Ovary (tissue), 3 donors: ENCODE measurements at regions not wholly inside any gene's neighbourhood (a gene's known extent, or its start where the extent isn't known, plus 50 kb on each side); places are given as distances from the start of the nearest gene placed in this dataset.

ENCODE experiments used
- CTCF ChIP-seq, 3 donors: fragments of 450-650 bp in 2 of 3; fragments of 200-600 bp in 1 of 3; IDR thresholded peaks; one replicate each; pipeline versions ENCODE4 v1.5.1 to v1.8.0; 2016 to 2022; ENCODE audit warnings: antibody characterized with exemption in 3 of 3, mild to moderate bottlenecking in 1 of 3
- EP300 ChIP-seq: sonication (generic); formaldehyde crosslinking; IDR thresholded peaks from one replicate; pipeline ENCODE4 v1.6.1; 2017; ENCODE audit warnings: antibody characterized with exemption
- donor health status: DM: no; HTN: no; CAD: no.

- TF ChIP-seq CTCF (IDR thresholded peaks at IDR 0.05): no peak
- TF ChIP-seq EP300: no peak
These were observed 1085.2 kb downstream of the NSUN3 start for GRCh38 chr3:95148107-95148506.
